Endothelial cell of umbilical vein (primary cell): ENCODE measurements at regions not wholly inside any gene's neighbourhood (a gene's known extent, or its start where the extent isn't known, plus 50 kb on each side); places are given as distances from the start of the nearest gene placed in this dataset.

Source experiments
- BruUV-seq: library from RNA; stranded (reverse); fragments of 400-500 nt; replicated peaks from 2 replicates; lab custom pipeline; 2021; lab: Mats Ljungman, UMichigan
- CTCF ChIA-PET: fragments of 300-600, 350-600 bp; sonication (Branson Sonifier 250); formaldehyde crosslinking; loops from one replicate; lab custom pipeline; 2021; ENCODE audit warnings: antibody characterized with exemption, inconsistent platforms; lab: Charles Lee
- POLR2A ChIA-PET: fragments of 300-600, 350-600 bp; sonication (Branson Sonifier 250); formaldehyde crosslinking; loops from one replicate; lab custom pipeline; 2021; ENCODE audit warnings: antibody characterized with exemption, inconsistent platforms; lab: Charles Lee
- DNase-seq: peaks from one replicate; pipeline ENCODE4 v3.0.0-alpha.2; 2011; ENCODE audit warnings: low read depth, low spot score
- FAIRE-seq: peaks from 2 replicates; lab custom pipeline; 2011; peaks lifted over from hg19 to GRCh38; lab: Jason Lieb, UNC
- H2AFZ ChIP-seq: 2 replicates; pipeline ENCODE4 v1.6.0; 2012; ENCODE audit warnings: low read depth, low read length, control low read depth, inconsistent platforms
- H3K27ac ChIP-seq: 2 replicates; pipeline ENCODE4 v1.5.1; 2011; ENCODE audit warnings: low read depth, mild to moderate bottlenecking, control low read depth, low read length, moderate library complexity; ENCODE audit not compliant: insufficient read depth
- H3K27me3 ChIP-seq, 2 experiments: 2 replicates each; pipeline versions ENCODE4 v1.6.0 to v1.6.1; 2011; ENCODE audit warnings: low read length in 2 of 2, mixed read lengths in 1 of 2; ENCODE audit not compliant: control insufficient read depth in 2 of 2, insufficient read depth in 2 of 2
- H3K36me3 ChIP-seq, 2 experiments: 2 replicates in 1 of 2; 3 replicates in 1 of 2; pipeline ENCODE4 v1.5.1; 2011; ENCODE audit warnings: low read length in 2 of 2, mild to moderate bottlenecking in 1 of 2, moderate library complexity in 1 of 2; ENCODE audit not compliant: control insufficient read depth in 2 of 2, insufficient read depth in 2 of 2; ENCODE audit errors: extremely low read depth in 1 of 2
- H3K4me1 ChIP-seq: 3 replicates; pipeline ENCODE4 v1.5.1; 2011; ENCODE audit warnings: mild to moderate bottlenecking, low read length; ENCODE audit not compliant: control insufficient read depth, insufficient read depth; ENCODE audit errors: extremely low read depth
- H3K4me2 ChIP-seq: 2 replicates; pipeline ENCODE4 v1.6.1; 2011; ENCODE audit warnings: low read length, control low read depth, mixed read lengths; ENCODE audit not compliant: insufficient read depth
- H3K4me3 ChIP-seq, 3 experiments: fragments of 200-600 bp in 1 of 3; sonication (generic), shearing (Covaris generic) in 1 of 3; replicated peaks in 1 of 3; 2 replicates each; pipeline ENCODE4 v1.5.1; 2011 to 2016; ENCODE audit warnings: control low read depth in 3 of 3, low read length in 3 of 3, mild to moderate bottlenecking in 2 of 3, inconsistent platforms in 1 of 3, low read depth in 1 of 3, moderate library complexity in 1 of 3; ENCODE audit not compliant: insufficient read depth in 1 of 3
- H3K79me2 ChIP-seq: 2 replicates; pipeline ENCODE4 v1.6.0; 2012; ENCODE audit warnings: low read length, inconsistent platforms; ENCODE audit not compliant: control insufficient read depth, insufficient read depth
- H3K9ac ChIP-seq: replicated peaks from 2 replicates; pipeline ENCODE3; 2011; ENCODE audit warnings: low read length, control low read depth; ENCODE audit not compliant: insufficient read depth; ENCODE audit errors: extremely low read depth
- H3K9me1 ChIP-seq: replicated peaks from 3 replicates; pipeline ENCODE4 v1.6.0; 2011; ENCODE audit warnings: mild to moderate bottlenecking, low read length; ENCODE audit not compliant: control insufficient read depth, insufficient read depth; ENCODE audit errors: extremely low read depth
- H3K9me3 ChIP-seq: replicated peaks from 2 replicates; pipeline ENCODE4 v1.5.1; 2012; ENCODE audit warnings: low read length, inconsistent platforms; ENCODE audit not compliant: control insufficient read depth, insufficient read depth
- H4K20me1 ChIP-seq: replicated peaks from 2 replicates; pipeline ENCODE3; 2011; ENCODE audit warnings: mild to moderate bottlenecking, low read length; ENCODE audit not compliant: control insufficient read depth, insufficient read depth; ENCODE audit errors: extremely low read depth
- CTCF ChIP-seq, 2 donors: IDR thresholded peaks; 1 replicate in 1 of 2; 2 replicates in 1 of 2; pipeline ENCODE4 v1.5.1; 2011; ENCODE audit warnings: low read length in 2 of 2, mild to moderate bottlenecking in 2 of 2, moderate library complexity in 2 of 2, control low read depth in 1 of 2, inconsistent platforms in 1 of 2, low read depth in 1 of 2; ENCODE audit not compliant: insufficient read depth in 1 of 2; ENCODE audit errors: extremely low read depth in 1 of 2
- EZH2 ChIP-seq: IDR thresholded peaks from 2 replicates; pipeline ENCODE4 v1.6.1; 2012; ENCODE audit warnings: borderline replicate concordance, low read depth, mild to moderate bottlenecking, moderate library complexity, low read length, inconsistent platforms; ENCODE audit not compliant: severe bottlenecking
- FOS ChIP-seq: IDR thresholded peaks from 2 replicates; pipeline ENCODE4 v1.6.1; 2011; ENCODE audit warnings: mild to moderate bottlenecking, low read length, moderate library complexity, borderline replicate concordance; ENCODE audit not compliant: insufficient read depth
- GATA2 ChIP-seq: IDR thresholded peaks from 2 replicates; pipeline ENCODE4 v1.7.0; 2011; ENCODE audit warnings: low read depth, mild to moderate bottlenecking, moderate library complexity, mixed read lengths, low read length; ENCODE audit not compliant: insufficient read length, insufficient read depth
- JUN ChIP-seq: IDR thresholded peaks from 2 replicates; pipeline ENCODE4 v1.6.1; 2011; ENCODE audit warnings: borderline replicate concordance, low read depth; ENCODE audit not compliant: insufficient read length, insufficient read depth
- MAX ChIP-seq: IDR thresholded peaks from 2 replicates; pipeline ENCODE4 v1.6.1; 2011; ENCODE audit not compliant: insufficient read depth, insufficient read length
- MYC ChIP-seq: IDR thresholded peaks from one replicate; pipeline ENCODE4 v1.6.1; 2011; ENCODE audit warnings: mild to moderate bottlenecking, low read depth, low read length
- POLR2A ChIP-seq: IDR thresholded peaks from 2 replicates; pipeline ENCODE4 v1.6.1; 2012; ENCODE audit warnings: low read depth, mild to moderate bottlenecking, control low read depth, low read length
- POLR2AphosphoS5 ChIP-seq: IDR thresholded peaks from 2 replicates; pipeline ENCODE4 v1.6.1; 2012; ENCODE audit warnings: low read depth, mild to moderate bottlenecking, control low read depth, low read length, moderate library complexity; ENCODE audit not compliant: insufficient read depth
- dilution Hi-C: fragments of 300-500 bp; cut with MboI; formaldehyde crosslinking; loops from one replicate; pipeline ENCODE4 v1.15.0; 2019; ENCODE audit warnings: low sequenced_read_pairs; ENCODE audit not compliant: extremely low pct_ligation_motif_present
- intact Hi-C: fragments of 100-400 bp; cut with micrococcal nuclease; formaldehyde crosslinking; loops from one replicate; pipeline ENCODE4 v1.10.0; 2022

- no peak for FAIRE-seq
- POLR2A ChIA-PET, result no interaction called here
- Histone ChIP-seq H2AFZ (no peak overlapping the region), H4K20me1 (no peaks in the 10 kb centered on the region), H3K27me3 (no peaks in the 10 kb centered on the region), H3K9me1 (no peaks in the 10 kb centered on the region), H3K4me3 (no peak overlapping the region), H3K36me3 (no peaks in the 10 kb centered on the region), H3K9me3 (no peaks in the 10 kb centered on the region), H3K4me2 (no peak overlapping the region), H3K27ac (no peak overlapping the region), H3K9ac (no peak overlapping the region), H3K79me2 (no peaks in the 10 kb centered on the region), H3K4me1 (no peaks in the 10 kb centered on the region)
- dilution Hi-C loops, result no loop called here
- no TSS peak for BruUV-seq
- intact Hi-C loops, result no loop called here
- TF ChIP-seq MYC (no peak), MAX (no peak), POLR2A (no peak), POLR2AphosphoS5 (no peak), GATA2 (no peak), FOS (no peak), EZH2 (no peak), JUN (no peak), CTCF (IDR thresholded peaks at IDR 0.05; ENCODE audit: extremely low read depth in 1 of 2, insufficient read depth in 1 of 2, low read depth in 1 of 2, low read length in 2 of 2) (no peak)
- CTCF ChIA-PET, result no interaction called here
- DNase-seq, result no peak
Measured at GRCh38 chr3:86869566-86869965, 121.4 kb downstream of the VGLL3 start.
